WTC11 (cell line): ENCODE measurements at regions not wholly inside any gene's neighbourhood (a gene's known extent, or its start where the extent isn't known, plus 50 kb on each side); places are given as distances from the start of the nearest gene placed in this dataset.

Source experiments
- ATAC-seq: fragments of 200-7000 bp; cut with Tn5 transposase; 2 replicates; pipeline ENCODE4 v1.10.0; 2021; ENCODE audit warnings: mild to moderate bottlenecking, moderate library complexity
- CTCF ChIA-PET: fragments of 300-600 bp; sonication (Branson Sonifier 250); formaldehyde crosslinking; loops from one replicate; lab custom pipeline; 2021; ENCODE audit warnings: antibody characterized with exemption; lab: Charles Lee
- POLR2A ChIA-PET: fragments of 350-600 bp; sonication (Branson Sonifier 250); formaldehyde crosslinking; loops from one replicate; lab custom pipeline; 2021; ENCODE audit warnings: antibody characterized with exemption; lab: Charles Lee
- DNase-seq: peaks from one replicate; pipeline ENCODE4 v3.0.0; 2021; ENCODE audit warnings: low spot score
- H3K27ac Mint-ChIP-seq: 2 replicates; pipeline ENCODE4 v1.8.0; 2021; ENCODE audit warnings: mixed read lengths
- H3K27me3 Mint-ChIP-seq: 2 replicates; pipeline ENCODE4 v1.8.0; 2021; ENCODE audit warnings: low read depth, mild to moderate bottlenecking, moderate library complexity, mixed read lengths
- H3K36me3 Mint-ChIP-seq: 2 replicates; pipeline ENCODE4 v1.8.0; 2021; ENCODE audit warnings: mixed read lengths
- H3K4me1 Mint-ChIP-seq: 2 replicates; pipeline ENCODE4 v1.8.0; 2022; ENCODE audit warnings: mixed read lengths
- H3K4me3 Mint-ChIP-seq: 2 replicates; pipeline ENCODE4 v1.8.0; 2021; ENCODE audit warnings: mild to moderate bottlenecking, moderate library complexity, mixed read lengths
- H3K9me3 Mint-ChIP-seq: 2 replicates; pipeline ENCODE4 v1.8.0; 2021; ENCODE audit warnings: mixed read lengths
- AR ChIP-seq: fragments of 250-450 bp; sonication (Bioruptor Pico); IDR thresholded peaks from 2 replicates; pipeline ENCODE4 v1.9.0; 2021; ENCODE audit warnings: mild to moderate bottlenecking
- ATF1 ChIP-seq: sonication (generic); formaldehyde crosslinking; IDR thresholded peaks from 2 replicates; pipeline ENCODE4 v1.8.1; 2023; ENCODE audit warnings: mild to moderate bottlenecking, moderate library complexity, missing genetic modification reagents
- CBFB ChIP-seq: sonication (generic); formaldehyde crosslinking; IDR thresholded peaks from 2 replicates; pipeline ENCODE4 v1.8.1; 2022; ENCODE audit warnings: mild to moderate bottlenecking, low read depth, missing genetic modification reagents
- CREM ChIP-seq: sonication (generic); formaldehyde crosslinking; IDR thresholded peaks from 2 replicates; pipeline ENCODE4 v1.8.1; 2022; ENCODE audit warnings: mild to moderate bottlenecking, missing genetic modification reagents, moderate library complexity
- E2F4 ChIP-seq: sonication (generic); formaldehyde crosslinking; IDR thresholded peaks from 2 replicates; pipeline ENCODE4 v1.8.1; 2022; ENCODE audit warnings: low read depth, mild to moderate bottlenecking, moderate library complexity, missing genetic modification reagents, borderline replicate concordance
- ESRRA ChIP-seq: sonication (generic); formaldehyde crosslinking; IDR thresholded peaks from 2 replicates; pipeline ENCODE4 v1.8.1; 2022; ENCODE audit warnings: mild to moderate bottlenecking, missing genetic modification reagents, borderline replicate concordance
- GRHL2 ChIP-seq: fragments of 250-450 bp; sonication (Bioruptor Pico); IDR thresholded peaks from 2 replicates; pipeline ENCODE4 v1.8.0; 2022; ENCODE audit warnings: mild to moderate bottlenecking, moderate library complexity; ENCODE audit not compliant: insufficient replicate concordance, severe bottlenecking
- HMGXB4 ChIP-seq: sonication (generic); formaldehyde crosslinking; IDR thresholded peaks from 2 replicates; pipeline ENCODE4 v1.8.1; 2023; ENCODE audit warnings: mild to moderate bottlenecking, moderate library complexity, missing genetic modification reagents
- JAZF1 ChIP-seq: fragments of 250-450 bp; sonication (Bioruptor Pico); IDR thresholded peaks from 2 replicates; pipeline ENCODE4 v1.9.0; 2021; ENCODE audit warnings: moderate library complexity, mild to moderate bottlenecking, inconsistent platforms
- NFE2L1 ChIP-seq: sonication (generic); formaldehyde crosslinking; IDR thresholded peaks from 2 replicates; pipeline ENCODE4 v1.8.1; 2023; ENCODE audit warnings: missing genetic modification reagents
- NR1H2 ChIP-seq: sonication (generic); formaldehyde crosslinking; IDR thresholded peaks from 2 replicates; pipeline ENCODE4 v1.9.0; 2021; ENCODE audit warnings: mild to moderate bottlenecking, moderate library complexity, missing genetic modification reagents
- SP1 ChIP-seq: sonication (generic); formaldehyde crosslinking; conservative IDR thresholded peaks from 2 replicates; pipeline ENCODE4 v1.8.1; 2022; ENCODE audit warnings: missing genetic modification reagents
- STAT6 ChIP-seq: sonication (generic); formaldehyde crosslinking; conservative IDR thresholded peaks from 2 replicates; pipeline ENCODE4 v1.8.1; 2023; ENCODE audit warnings: mild to moderate bottlenecking, low read depth, missing genetic modification reagents, moderate library complexity
- TP53 ChIP-seq: sonication (generic); formaldehyde crosslinking; IDR thresholded peaks from 2 replicates; pipeline ENCODE4 v1.8.1; 2023; ENCODE audit warnings: mild to moderate bottlenecking, missing genetic modification reagents
- ZNF121 ChIP-seq: sonication (generic); formaldehyde crosslinking; IDR thresholded peaks from 2 replicates; pipeline ENCODE4 v1.8.0; 2023; ENCODE audit warnings: missing genetic modification reagents
- ZNF317 ChIP-seq: sonication (generic); formaldehyde crosslinking; IDR thresholded peaks from 2 replicates; pipeline ENCODE4 v1.8.1; 2023; ENCODE audit warnings: low read depth, mild to moderate bottlenecking, moderate library complexity, missing genetic modification reagents, borderline replicate concordance
- ZNF671 ChIP-seq: fragments of 250-450 bp; sonication (Bioruptor Pico); IDR thresholded peaks from 2 replicates; pipeline ENCODE4 v1.8.0; 2021; ENCODE audit warnings: mild to moderate bottlenecking
- TF ChIP-seq, protein P1 (sequence below): sonication (generic); formaldehyde crosslinking; conservative IDR thresholded peaks from 2 replicates; pipeline ENCODE4 v1.8.1; 2022; ENCODE audit warnings: mild to moderate bottlenecking, missing genetic modification reagents
- TF ChIP-seq, protein P2 (sequence below): sonication (generic); formaldehyde crosslinking; IDR thresholded peaks from 2 replicates; pipeline ENCODE4 v1.8.1; 2022; ENCODE audit warnings: missing genetic modification reagents, borderline replicate concordance
- TF ChIP-seq, protein P3 (sequence below): sonication (generic); formaldehyde crosslinking; IDR thresholded peaks from 2 replicates; pipeline ENCODE4 v1.8.1; 2022; ENCODE audit warnings: mild to moderate bottlenecking, missing genetic modification reagents, moderate library complexity, borderline replicate concordance
- TF ChIP-seq, protein P4 (sequence below): sonication (generic); formaldehyde crosslinking; IDR thresholded peaks from 2 replicates; pipeline ENCODE4 v1.8.0; 2023; ENCODE audit warnings: mild to moderate bottlenecking, missing genetic modification reagents

GRCh38 chr6:140830666-140831065 is 1302.1 kb upstream of the GJE1 start:
- ATAC-seq (no peak), DNase-seq (no peak)
- CTCF ChIA-PET = no interaction called here
- TF ChIP-seq ATF1 (no peak), E2F4 (CRISPR knock-in tag) (no peak), STAT6 (CRISPR knock-in tag) (no peak), CBFB (no peak), JAZF1 (CRISPR knock-in tag) (no peak), SP1 (CRISPR knock-in tag) (no peak), TP53 (CRISPR knock-in tag) (no peak), HMGXB4 (CRISPR knock-in tag) (no peak), CREM (CRISPR knock-in tag) (no peak)
- TF ChIP-seq, protein P1, sequence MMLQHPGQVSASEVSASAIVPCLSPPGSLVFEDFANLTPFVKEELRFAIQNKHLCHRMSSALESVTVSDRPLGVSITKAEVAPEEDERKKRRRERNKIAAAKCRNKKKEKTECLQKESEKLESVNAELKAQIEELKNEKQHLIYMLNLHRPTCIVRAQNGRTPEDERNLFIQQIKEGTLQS (CRISPR knock-in tag) = no peak
- TF ChIP-seq, protein P2, sequence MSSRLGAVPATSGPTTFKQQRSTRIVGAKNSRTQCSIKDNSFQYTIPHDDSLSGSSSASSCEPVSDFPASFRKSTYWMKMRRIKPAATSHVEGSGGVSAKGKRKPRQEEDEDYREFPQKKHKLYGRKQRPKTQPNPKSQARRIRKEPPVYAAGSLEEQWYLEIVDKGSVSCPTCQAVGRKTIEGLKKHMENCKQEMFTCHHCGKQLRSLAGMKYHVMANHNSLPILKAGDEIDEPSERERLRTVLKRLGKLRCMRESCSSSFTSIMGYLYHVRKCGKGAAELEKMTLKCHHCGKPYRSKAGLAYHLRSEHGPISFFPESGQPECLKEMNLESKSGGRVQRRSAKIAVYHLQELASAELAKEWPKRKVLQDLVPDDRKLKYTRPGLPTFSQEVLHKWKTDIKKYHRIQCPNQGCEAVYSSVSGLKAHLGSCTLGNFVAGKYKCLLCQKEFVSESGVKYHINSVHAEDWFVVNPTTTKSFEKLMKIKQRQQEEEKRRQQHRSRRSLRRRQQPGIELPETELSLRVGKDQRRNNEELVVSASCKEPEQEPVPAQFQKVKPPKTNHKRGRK (CRISPR knock-in tag) = no peak
- H3K27me3 Mint-ChIP-seq = no peaks in the 10 kb centered on the region
- no peak overlapping the region for H3K27ac Mint-ChIP-seq
- H3K4me1 Mint-ChIP-seq = no peaks in the 10 kb centered on the region
- no peaks in the 10 kb centered on the region for H3K36me3 Mint-ChIP-seq
- H3K9me3 Mint-ChIP-seq = no peaks in the 10 kb centered on the region
- POLR2A ChIA-PET = no interaction called here
- H3K4me3 Mint-ChIP-seq = no peak overlapping the region

DNA sequence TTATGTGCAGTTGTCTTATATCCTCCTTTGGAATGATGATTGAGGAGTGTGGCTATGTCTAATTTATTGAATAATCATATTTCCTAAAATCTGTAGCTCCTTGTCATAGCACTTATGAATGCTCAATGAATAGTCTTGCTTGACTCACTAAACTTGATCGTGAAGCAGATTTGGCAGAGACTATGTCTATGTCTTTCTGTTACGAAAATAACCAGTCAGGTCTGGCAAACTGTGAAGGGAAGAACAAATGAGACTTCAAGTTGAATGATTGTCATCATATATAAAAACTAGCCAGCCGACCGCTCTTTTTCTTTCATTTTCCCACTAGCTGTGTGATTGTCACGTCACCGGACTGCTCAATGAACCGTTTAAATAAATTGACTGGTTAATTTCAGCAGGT is 1303.9 kb upstream of the GJE1 start:
- no peak for ATAC-seq
- H3K27me3 Mint-ChIP-seq = no peaks in the 10 kb centered on the region
- DNase-seq = no peak
- no peaks in the 10 kb centered on the region for H3K36me3 Mint-ChIP-seq
- H3K4me1 Mint-ChIP-seq = no peaks in the 10 kb centered on the region
- H3K9me3 Mint-ChIP-seq = no peaks in the 10 kb centered on the region
- ChIA-PET POLR2A (no interaction called here), CTCF (no interaction called here)
- H3K27ac Mint-ChIP-seq = no peak overlapping the region
- TF ChIP-seq NFE2L1 (CRISPR knock-in tag) = no peak
- no peak for TF ChIP-seq AR (CRISPR knock-in tag)
- TF ChIP-seq, protein P3, sequence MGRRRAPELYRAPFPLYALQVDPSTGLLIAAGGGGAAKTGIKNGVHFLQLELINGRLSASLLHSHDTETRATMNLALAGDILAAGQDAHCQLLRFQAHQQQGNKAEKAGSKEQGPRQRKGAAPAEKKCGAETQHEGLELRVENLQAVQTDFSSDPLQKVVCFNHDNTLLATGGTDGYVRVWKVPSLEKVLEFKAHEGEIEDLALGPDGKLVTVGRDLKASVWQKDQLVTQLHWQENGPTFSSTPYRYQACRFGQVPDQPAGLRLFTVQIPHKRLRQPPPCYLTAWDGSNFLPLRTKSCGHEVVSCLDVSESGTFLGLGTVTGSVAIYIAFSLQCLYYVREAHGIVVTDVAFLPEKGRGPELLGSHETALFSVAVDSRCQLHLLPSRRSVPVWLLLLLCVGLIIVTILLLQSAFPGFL (CRISPR knock-in tag) = no peak
- no peak for TF ChIP-seq GRHL2 (CRISPR knock-in tag)
- no peak for TF ChIP-seq ZNF671 (CRISPR knock-in tag)
- TF ChIP-seq, protein P4, sequence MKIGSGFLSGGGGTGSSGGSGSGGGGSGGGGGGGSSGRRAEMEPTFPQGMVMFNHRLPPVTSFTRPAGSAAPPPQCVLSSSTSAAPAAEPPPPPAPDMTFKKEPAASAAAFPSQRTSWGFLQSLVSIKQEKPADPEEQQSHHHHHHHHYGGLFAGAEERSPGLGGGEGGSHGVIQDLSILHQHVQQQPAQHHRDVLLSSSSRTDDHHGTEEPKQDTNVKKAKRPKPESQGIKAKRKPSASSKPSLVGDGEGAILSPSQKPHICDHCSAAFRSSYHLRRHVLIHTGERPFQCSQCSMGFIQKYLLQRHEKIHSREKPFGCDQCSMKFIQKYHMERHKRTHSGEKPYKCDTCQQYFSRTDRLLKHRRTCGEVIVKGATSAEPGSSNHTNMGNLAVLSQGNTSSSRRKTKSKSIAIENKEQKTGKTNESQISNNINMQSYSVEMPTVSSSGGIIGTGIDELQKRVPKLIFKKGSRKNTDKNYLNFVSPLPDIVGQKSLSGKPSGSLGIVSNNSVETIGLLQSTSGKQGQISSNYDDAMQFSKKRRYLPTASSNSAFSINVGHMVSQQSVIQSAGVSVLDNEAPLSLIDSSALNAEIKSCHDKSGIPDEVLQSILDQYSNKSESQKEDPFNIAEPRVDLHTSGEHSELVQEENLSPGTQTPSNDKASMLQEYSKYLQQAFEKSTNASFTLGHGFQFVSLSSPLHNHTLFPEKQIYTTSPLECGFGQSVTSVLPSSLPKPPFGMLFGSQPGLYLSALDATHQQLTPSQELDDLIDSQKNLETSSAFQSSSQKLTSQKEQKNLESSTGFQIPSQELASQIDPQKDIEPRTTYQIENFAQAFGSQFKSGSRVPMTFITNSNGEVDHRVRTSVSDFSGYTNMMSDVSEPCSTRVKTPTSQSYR (CRISPR knock-in tag) = no peak
- TF ChIP-seq ZNF121 (CRISPR knock-in tag) = no peak
- TF ChIP-seq ZNF317 (CRISPR knock-in tag) = no peak
- TF ChIP-seq NR1H2 (CRISPR knock-in tag) = no peak
- no peak for TF ChIP-seq ESRRA (CRISPR knock-in tag)
- no peak overlapping the region for H3K4me3 Mint-ChIP-seq
